NCI-H2081 (cell line): ENCODE measurements at regions not wholly inside any gene's neighbourhood (a gene's known extent, or its start where the extent isn't known, plus 50 kb on each side); places are given as distances from the start of the nearest gene placed in this dataset.
A peak's percentile ranks its signal among the peaks of the same experiment; 100 is the strongest.
"Not testable (repeated sequence)": the region's sequence is repeated elsewhere in the genome, so short reads cannot be mapped to it uniquely, and the experiment has no call there.

Source experiments
- DNase-seq, 2 experiments: peaks; one replicate each; lab custom pipeline; 2025; lab: John Stamatoyannopoulos, UW

GRCh38 chr18:54662986-54663385, 71.9 kb downstream of the DYNAP start:
- DNase-seq, result no peak

GRCh38 chr18:54669701-54670100, 78.7 kb downstream of the DYNAP start:
- not testable (repeated sequence) for DNase-seq

- peak; percentile 19 to 27 for DNase-seq
Observed at GRCh38 chr18:54671291-54671881, 80.3 kb downstream of the DYNAP start.

GRCh38 chr18:54672109-54672508, 81.1 kb downstream of the DYNAP start:
- DNase-seq, result no peak

- no peak for DNase-seq
Observed at GRCh38 chr18:54672846-54673475, 81.9 kb downstream of the DYNAP start.

- no peak for DNase-seq
Observed at GRCh38 chr18:54673936-54674335, 82.9 kb downstream of the DYNAP start.

- no peak for DNase-seq
Observed at GRCh38 chr18:54675076-54675475, 84.0 kb downstream of the DYNAP start.

- DNase-seq, result peak; percentile 0 to 59
Observed at GRCh38 chr18:54679318-54680149, 88.5 kb downstream of the DYNAP start.

- no peak for DNase-seq
Observed at GRCh38 chr18:54684784-54685183, 93.7 kb downstream of the DYNAP start.

- no peak for DNase-seq
Observed at GRCh38 chr18:54689319-54689718, 98.3 kb downstream of the DYNAP start.

GRCh38 chr18:54690198-54690597, 99.2 kb downstream of the DYNAP start:
- DNase-seq, result no peak

- DNase-seq, result no peak
Observed at GRCh38 chr18:54692463-54692862, 101.4 kb downstream of the DYNAP start.

GRCh38 chr18:54696616-54697293, 105.7 kb downstream of the DYNAP start:
- DNase-seq, result peak in 1 of 2 experiments; percentile 2

GRCh38 chr18:54700580-54700979, 109.5 kb downstream of the DYNAP start:
- DNase-seq, result no peak

GRCh38 chr18:54702686-54703085, 111.6 kb downstream of the DYNAP start:
- no peak for DNase-seq

- no peak for DNase-seq
Observed at GRCh38 chr18:54710074-54710899, 118.0 kb upstream of the RAB27B start.

- no peak for DNase-seq
Observed at GRCh38 chr18:54710900-54711281, 117.4 kb upstream of the RAB27B start.

GRCh38 chr18:54712306-54712705, 116.0 kb upstream of the RAB27B start:
- DNase-seq, result no peak

GRCh38 chr18:54712758-54713157, 115.5 kb upstream of the RAB27B start:
- no peak for DNase-seq

GRCh38 chr18:54713386-54713785, 114.9 kb upstream of the RAB27B start:
- DNase-seq, result no peak

- no peak for DNase-seq
Observed at GRCh38 chr18:54714851-54715250, 113.4 kb upstream of the RAB27B start.

- no peak for DNase-seq
Observed at GRCh38 chr18:54716586-54716985, 111.7 kb upstream of the RAB27B start.
